ENCODE measurements at regions not wholly inside any gene's neighbourhood (a gene's known extent, or its start where the extent isn't known, plus 50 kb on each side); places are given as distances from the start of the nearest gene placed in this dataset.

- TF ChIP-seq HMGXB4 (CRISPR knock-in tag; IDR thresholded peaks at IDR 0.05; ENCODE audit: borderline replicate concordance in 1 of 2, low read depth in 1 of 2) (peak; percentile 70 to 87; a peak in 3 of 4 replicates), CREBL2 (CRISPR knock-in tag; IDR thresholded peaks at IDR 0.05; ENCODE audit: borderline replicate concordance) (no peak), ZNF362 (CRISPR knock-in tag; IDR thresholded peaks at IDR 0.05; ENCODE audit: borderline replicate concordance) (peak; percentile 89), ZBTB8A (CRISPR knock-in tag; IDR thresholded peaks at IDR 0.05; ENCODE audit: borderline replicate concordance, low read depth) (no peak), ZNF674 (CRISPR knock-in tag; IDR thresholded peaks at IDR 0.05; ENCODE audit: low read depth) (0 out of 2 replicates have a peak, but pooled peaks have one; percentile 82), YY1 (IDR thresholded peaks at IDR 0.05; ENCODE audit: insufficient read depth, insufficient replicate concordance, low read depth, low read length) (peak; percentile 73), HNF4G (IDR thresholded peaks at IDR 0.05; ENCODE audit: borderline replicate concordance, low read depth, low read length) (peak; percentile 98), HNF4G (CRISPR knock-in tag; IDR thresholded peaks at IDR 0.05; ENCODE audit: borderline replicate concordance, low read depth) (peak; percentile 97), ZSCAN20 (CRISPR knock-in tag; IDR thresholded peaks at IDR 0.05; ENCODE audit: borderline replicate concordance) (no peak), ZEB1 (IDR thresholded peaks at IDR 0.05; ENCODE audit: insufficient replicate concordance, low read depth) (peak; percentile 71), ZNF543 (CRISPR knock-in tag; IDR thresholded peaks at IDR 0.05) (peak; percentile 96), MAZ (IDR thresholded peaks at IDR 0.05; ENCODE audit: borderline replicate concordance, low read depth, low read length) (peak; percentile 15; the same call in 1 of the 2 replicates), MAZ (CRISPR knock-in tag; IDR thresholded peaks at IDR 0.05; ENCODE audit: low read depth) (peak; percentile 80), ZSCAN22 (CRISPR knock-in tag; IDR thresholded peaks at IDR 0.05) (0 out of 2 replicates have a peak, but pooled peaks have one; percentile 68), KDM6A (CRISPR knock-in tag; IDR thresholded peaks at IDR 0.05; ENCODE audit: low read depth) (peak; percentile 99), ZNF225 (CRISPR knock-in tag; IDR thresholded peaks at IDR 0.05) (no peak; the same call in 1 of the 2 replicates), PRDM4 (CRISPR knock-in tag; IDR thresholded peaks at IDR 0.05; ENCODE audit: borderline replicate concordance) (no peak), ZNF3 (CRISPR knock-in tag; IDR thresholded peaks at IDR 0.05) (peak; percentile 97), ZNF180 (CRISPR knock-in tag; IDR thresholded peaks at IDR 0.05; ENCODE audit: borderline replicate concordance, low read depth) (no peak), ZNF557 (CRISPR knock-in tag; IDR thresholded peaks at IDR 0.05) (peak; percentile 76; the same call in 1 of the 2 replicates), THAP8 (CRISPR knock-in tag; IDR thresholded peaks at IDR 0.05; ENCODE audit: borderline replicate concordance) (no peak; the same call in 1 of the 2 replicates)
Observed at GRCh38 chr14:37864861-37865718, 269.7 kb downstream of the TTC6 start (continued).
